GM12872 (cell line): ENCODE measurements at regions not wholly inside any gene's neighbourhood (a gene's known extent, or its start where the extent isn't known, plus 50 kb on each side); places are given as distances from the start of the nearest gene placed in this dataset.

ENCODE experiments used
- CTCF ChIP-seq: IDR thresholded peaks from 3 replicates; pipeline ENCODE4 v1.5.1; 2011; ENCODE audit warnings: low read depth, mild to moderate bottlenecking, low read length, moderate library complexity; ENCODE audit not compliant: insufficient read depth

GRCh38 chr4:24057915-24058559, 168.2 kb upstream of the PPARGC1A start:
- no peak for TF ChIP-seq CTCF

- no peak for TF ChIP-seq CTCF
Observed at GRCh38 chr4:24056289-24056688, 166.4 kb upstream of the PPARGC1A start.

GRCh38 chr4:24055623-24056022, 165.8 kb upstream of the PPARGC1A start:
- TF ChIP-seq CTCF = no peak

GRCh38 chr4:24054910-24055309, 165.1 kb upstream of the PPARGC1A start:
- no peak for TF ChIP-seq CTCF

- TF ChIP-seq CTCF = no peak
Observed at GRCh38 chr4:24053934-24054333, 164.1 kb upstream of the PPARGC1A start.

GRCh38 chr4:24044610-24045589, 155.1 kb upstream of the PPARGC1A start:
- TF ChIP-seq CTCF = no peak

- TF ChIP-seq CTCF = no peak
Observed at GRCh38 chr4:24042094-24042493, 152.2 kb upstream of the PPARGC1A start.
